Body of pancreas (tissue), 4 donors: ENCODE measurements at regions not wholly inside any gene's neighbourhood (a gene's known extent, or its start where the extent isn't known, plus 50 kb on each side); places are given as distances from the start of the nearest gene placed in this dataset.

Source experiments
- CTCF ChIP-seq, 7 experiments: fragments of 450-650 bp in 4 of 7; fragments of 200-600 bp in 3 of 7; sonication (generic) in 3 of 7; IDR thresholded peaks; one replicate each; pipeline ENCODE4 v1.5.1; 2016 to 2019; ENCODE audit warnings: antibody characterized with exemption in 7 of 7
- POLR2A ChIP-seq, 3 donors: fragments of 450-650 bp; IDR thresholded peaks; one replicate each; pipeline ENCODE4 v1.6.1; 2016; ENCODE audit warnings: antibody characterized with exemption in 3 of 3, mild to moderate bottlenecking in 2 of 3

GRCh38 chr21:14833666-14834351 is 231.0 kb downstream of the NRIP1 start:
- TF ChIP-seq CTCF (IDR thresholded peaks at IDR 0.05) (no peak), POLR2A (IDR thresholded peaks at IDR 0.05) (no peak)
